Esophagus squamous epithelium (tissue), 4 donors: ENCODE measurements at regions not wholly inside any gene's neighbourhood (a gene's known extent, or its start where the extent isn't known, plus 50 kb on each side); places are given as distances from the start of the nearest gene placed in this dataset.

Experiments used
- POLR2A ChIP-seq, 4 donors: fragments of 450-650 bp; IDR thresholded peaks; one replicate each; pipeline ENCODE4 v1.6.1; 2017; ENCODE audit warnings: antibody characterized with exemption in 4 of 4, mild to moderate bottlenecking in 4 of 4, moderate library complexity in 3 of 4
- TF ChIP-seq, protein P1 (sequence below), 6 experiments: fragments of 450-650 bp in 4 of 6; fragments of 200-600 bp in 2 of 6; sonication (generic) in 2 of 6; IDR thresholded peaks; one replicate each; pipeline ENCODE4 v1.5.1; 2016 to 2019; ENCODE audit warnings: antibody characterized with exemption in 6 of 6, mild to moderate bottlenecking in 4 of 6, moderate library complexity in 4 of 6

DNA sequence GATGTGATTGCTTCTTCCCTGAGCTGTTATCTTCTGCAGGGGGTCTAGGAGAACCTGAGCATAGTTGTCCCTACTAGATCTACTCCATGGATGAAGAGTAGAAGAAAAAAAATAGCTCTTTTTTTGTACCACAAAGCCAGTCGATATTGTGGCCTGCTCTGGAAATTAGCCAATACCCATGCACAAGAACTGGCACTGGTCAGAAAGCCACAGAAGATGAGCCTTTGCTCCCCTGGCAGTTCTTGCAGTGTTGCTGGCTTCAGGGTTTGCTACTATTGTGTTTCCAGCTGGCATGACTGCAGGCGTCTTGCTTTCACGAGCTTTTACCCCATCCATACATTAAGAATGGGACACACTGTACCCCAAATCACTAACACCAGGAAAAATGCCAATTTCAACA is 547.7 kb upstream of the KLF12 start:
- TF ChIP-seq, protein P1, sequence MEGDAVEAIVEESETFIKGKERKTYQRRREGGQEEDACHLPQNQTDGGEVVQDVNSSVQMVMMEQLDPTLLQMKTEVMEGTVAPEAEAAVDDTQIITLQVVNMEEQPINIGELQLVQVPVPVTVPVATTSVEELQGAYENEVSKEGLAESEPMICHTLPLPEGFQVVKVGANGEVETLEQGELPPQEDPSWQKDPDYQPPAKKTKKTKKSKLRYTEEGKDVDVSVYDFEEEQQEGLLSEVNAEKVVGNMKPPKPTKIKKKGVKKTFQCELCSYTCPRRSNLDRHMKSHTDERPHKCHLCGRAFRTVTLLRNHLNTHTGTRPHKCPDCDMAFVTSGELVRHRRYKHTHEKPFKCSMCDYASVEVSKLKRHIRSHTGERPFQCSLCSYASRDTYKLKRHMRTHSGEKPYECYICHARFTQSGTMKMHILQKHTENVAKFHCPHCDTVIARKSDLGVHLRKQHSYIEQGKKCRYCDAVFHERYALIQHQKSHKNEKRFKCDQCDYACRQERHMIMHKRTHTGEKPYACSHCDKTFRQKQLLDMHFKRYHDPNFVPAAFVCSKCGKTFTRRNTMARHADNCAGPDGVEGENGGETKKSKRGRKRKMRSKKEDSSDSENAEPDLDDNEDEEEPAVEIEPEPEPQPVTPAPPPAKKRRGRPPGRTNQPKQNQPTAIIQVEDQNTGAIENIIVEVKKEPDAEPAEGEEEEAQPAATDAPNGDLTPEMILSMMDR (IDR thresholded peaks at IDR 0.05): no peak
- TF ChIP-seq POLR2A (IDR thresholded peaks at IDR 0.05): no peak
